Mesodermal cell (in vitro differentiated cells): ENCODE measurements at regions not wholly inside any gene's neighbourhood (a gene's known extent, or its start where the extent isn't known, plus 50 kb on each side); places are given as distances from the start of the nearest gene placed in this dataset.

Experiments used
- H3K27ac ChIP-seq: 2 replicates; pipeline ENCODE4 v1.7.0; 2013; ENCODE audit warnings: mild to moderate bottlenecking, low read depth, low read length, moderate library complexity; ENCODE audit not compliant: severe bottlenecking
- H3K36me3 ChIP-seq: 2 replicates; pipeline ENCODE4 v1.7.1; 2013; ENCODE audit warnings: mild to moderate bottlenecking, low read length, moderate library complexity; ENCODE audit not compliant: control insufficient read depth, insufficient read depth
- H3K4me1 ChIP-seq: one replicate; pipeline ENCODE4 v1.7.1; 2013; ENCODE audit warnings: mild to moderate bottlenecking, low read length; ENCODE audit not compliant: insufficient read depth, control insufficient read depth, poor library complexity, severe bottlenecking
- H3K4me3 ChIP-seq: 2 replicates; pipeline ENCODE4 v1.7.0; 2013; ENCODE audit warnings: low read length, control low read depth, mild to moderate bottlenecking; ENCODE audit not compliant: insufficient read depth, poor library complexity, severe bottlenecking; ENCODE audit errors: extremely low read depth
- H3K9me3 ChIP-seq: 2 replicates; pipeline ENCODE4 v1.7.1; 2013; ENCODE audit warnings: mild to moderate bottlenecking, low read length, moderate library complexity; ENCODE audit not compliant: control insufficient read depth
- WGBS, 2 experiments: methylation state at CpG; one replicate each; pipeline ENCODE4 v1.1.5; 2013; ENCODE audit warnings: missing lambda C conversion rate in 2 of 2; ENCODE audit not compliant: insufficient coverage in 2 of 2; 5-methylcytosine and 5-hydroxymethylcytosine counted together

DNA sequence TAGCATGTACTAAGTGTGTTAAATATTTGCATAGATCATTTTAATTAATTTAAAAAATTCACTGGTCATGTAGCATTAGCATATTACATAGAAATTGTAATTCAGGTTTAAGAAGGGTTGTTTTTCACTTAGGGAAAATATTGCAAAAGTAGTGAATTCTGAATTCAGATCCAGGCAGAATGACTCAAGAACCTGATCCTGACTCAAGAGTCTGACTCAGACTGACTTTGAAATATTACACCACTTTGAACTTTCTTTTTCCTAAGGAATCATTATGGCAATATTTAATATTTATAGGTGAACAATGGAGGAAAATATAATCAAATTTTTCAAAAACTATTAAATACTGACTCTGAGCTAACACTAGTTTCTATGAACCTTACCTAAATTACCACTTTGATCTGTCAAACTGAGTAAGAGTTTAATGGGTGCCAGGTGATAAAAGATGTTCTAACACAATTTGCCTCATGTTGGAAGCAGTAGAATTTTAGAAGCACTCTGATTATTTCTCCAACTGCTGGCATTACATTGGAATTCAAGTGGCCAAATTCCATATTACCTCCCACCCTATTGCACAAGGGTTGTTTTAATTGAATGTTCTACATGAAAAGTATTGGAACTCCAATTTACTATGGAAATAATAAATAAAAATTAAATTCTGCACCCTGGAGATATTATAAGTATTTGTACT is 261.6 kb downstream of the SLITRK1 start:
- H3K9me3 ChIP-seq = no peaks in the 10 kb centered on the region
- no peaks in the 10 kb centered on the region for H3K36me3 ChIP-seq
- H3K4me3 ChIP-seq = no peak overlapping the region
- no peaks in the 10 kb centered on the region for H3K4me1 ChIP-seq
- no peak overlapping the region for H3K27ac ChIP-seq

DNA sequence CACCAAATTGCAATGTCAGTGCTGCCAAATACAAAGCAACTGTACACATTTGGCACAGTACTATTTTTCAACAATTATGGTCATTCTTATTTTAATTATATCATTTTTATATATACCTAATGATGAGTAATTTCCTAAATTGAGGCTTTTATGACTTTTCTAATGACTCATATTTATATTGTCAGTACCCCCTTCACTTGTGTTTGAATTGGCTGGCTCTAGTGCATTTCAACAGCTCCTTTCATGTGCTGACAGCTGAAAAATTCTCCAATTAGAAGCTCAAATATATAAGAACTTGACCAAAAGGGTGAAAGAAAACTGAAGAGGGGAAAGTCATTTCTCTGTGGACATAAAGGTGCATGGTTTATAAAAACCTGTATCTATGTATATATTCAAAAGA is 263.3 kb downstream of the SLITRK1 start:
- H3K4me1 ChIP-seq = no peaks in the 10 kb centered on the region
- H3K4me3 ChIP-seq = no peak overlapping the region
- H3K36me3 ChIP-seq = no peaks in the 10 kb centered on the region
- no peak overlapping the region for H3K27ac ChIP-seq
- no peaks in the 10 kb centered on the region for H3K9me3 ChIP-seq

DNA sequence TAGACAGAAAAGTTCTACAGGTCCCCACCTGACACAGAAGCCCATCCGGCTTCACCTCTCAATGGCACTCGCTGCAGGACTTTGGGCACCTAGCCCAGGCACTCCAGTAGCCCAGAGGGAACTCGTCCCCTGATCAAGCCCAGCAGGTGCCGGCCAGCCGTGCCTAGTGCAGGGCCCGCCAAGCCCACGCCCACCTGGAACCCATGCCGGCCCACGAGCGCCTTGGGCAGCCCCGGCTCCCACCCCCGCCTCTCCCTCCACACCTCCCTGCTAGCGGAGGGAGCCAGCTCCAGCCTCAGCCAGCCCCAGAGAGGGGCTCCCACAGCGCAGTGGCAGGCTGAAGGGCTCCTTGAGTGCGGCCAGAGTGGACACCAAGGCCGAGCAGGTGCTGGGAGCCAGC is 268.8 kb downstream of the SLITRK1 start:
- H3K4me1 ChIP-seq = no peaks in the 10 kb centered on the region
- no peaks in the 10 kb centered on the region for H3K36me3 ChIP-seq
- 72 to 89% methylated on average over 5 to 13 of the region's 16 CpGs for WGBS, 2 experiments
- no peak overlapping the region for H3K27ac ChIP-seq
- H3K4me3 ChIP-seq = no peak overlapping the region
- H3K9me3 ChIP-seq = no peaks in the 10 kb centered on the region

DNA sequence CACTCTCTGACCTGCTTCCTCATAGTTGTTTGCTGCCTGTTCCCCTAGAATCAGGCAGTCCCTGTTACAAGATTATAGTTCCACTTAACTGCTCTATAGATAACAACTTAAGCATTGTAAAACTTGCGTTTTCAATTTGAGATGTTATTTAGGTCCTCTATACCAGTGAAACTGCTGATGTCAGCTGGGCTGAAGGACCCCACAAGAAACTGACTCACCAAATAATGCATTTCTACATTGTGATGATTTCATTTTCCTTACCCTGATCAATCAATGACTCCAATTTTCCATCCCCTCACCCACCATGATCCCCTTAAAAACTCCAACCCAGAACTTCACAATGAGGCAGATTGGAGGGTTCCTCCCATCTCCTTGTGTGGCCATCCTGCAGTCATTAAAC is 280.7 kb downstream of the SLITRK1 start:
- Histone ChIP-seq H3K4me3 (no peak overlapping the region), H3K36me3 (no peaks in the 10 kb centered on the region), H3K27ac (no peak overlapping the region), H3K9me3 (no peaks in the 10 kb centered on the region), H3K4me1 (no peaks in the 10 kb centered on the region)
- WGBS, 2 experiments = 80 to 100% methylated on average over 1 of the region's 1 CpG

GRCh38 chr13:83592095-83592494 is 290.2 kb downstream of the SLITRK1 start:
- no peaks in the 10 kb centered on the region for H3K36me3 ChIP-seq
- no peaks in the 10 kb centered on the region for H3K9me3 ChIP-seq
- H3K27ac ChIP-seq = no peak overlapping the region
- H3K4me3 ChIP-seq = no peak overlapping the region
- no peaks in the 10 kb centered on the region for H3K4me1 ChIP-seq

DNA sequence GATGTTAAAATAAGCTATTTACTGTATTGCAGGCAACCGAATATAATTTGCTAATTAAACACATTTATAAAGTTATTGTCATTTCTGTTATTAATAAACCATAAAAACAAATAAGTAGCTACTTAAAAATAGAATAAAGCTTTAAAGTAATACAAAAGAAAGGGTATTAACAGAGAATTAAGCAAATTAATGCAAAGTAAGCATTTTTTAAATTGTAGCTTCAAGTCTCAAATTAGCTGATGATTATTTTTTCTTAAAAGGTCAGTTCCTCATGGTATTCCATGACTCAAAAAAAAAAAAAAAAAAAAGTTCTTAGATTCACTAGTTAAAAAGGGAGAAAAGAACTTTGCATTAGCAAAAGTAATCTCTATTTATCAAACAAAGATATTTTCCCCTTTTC is 292.5 kb downstream of the SLITRK1 start:
- no peak overlapping the region for H3K4me3 ChIP-seq
- H3K36me3 ChIP-seq = no peaks in the 10 kb centered on the region
- no peaks in the 10 kb centered on the region for H3K9me3 ChIP-seq
- H3K4me1 ChIP-seq = no peaks in the 10 kb centered on the region
- no peak overlapping the region for H3K27ac ChIP-seq
- whole genome bisulfite sequencing, 2 experiments = no CpG with 5 or more reads among the region's 1 CpG

DNA sequence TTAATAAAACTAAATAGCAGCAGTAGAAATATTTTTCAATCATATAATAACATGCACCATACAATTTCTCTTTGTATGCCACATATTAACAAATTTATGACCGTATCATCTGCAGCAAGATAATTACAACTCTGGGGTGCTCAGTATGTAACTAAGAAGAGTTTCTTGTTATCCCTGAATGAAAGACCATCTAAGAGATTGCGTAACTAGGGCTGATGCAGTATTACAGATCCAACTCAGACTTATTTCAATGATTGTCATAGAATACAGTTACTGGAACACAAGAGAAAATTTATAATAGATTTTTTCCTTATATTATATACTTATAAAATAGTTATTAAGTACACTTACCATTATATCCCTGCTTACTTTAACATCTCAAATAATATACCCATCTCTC is 305.1 kb downstream of the SLITRK1 start:
- H3K9me3 ChIP-seq = no peaks in the 10 kb centered on the region
- no peak overlapping the region for H3K27ac ChIP-seq
- H3K36me3 ChIP-seq = no peaks in the 10 kb centered on the region
- no peak overlapping the region for H3K4me3 ChIP-seq
- WGBS, 2 experiments = no CpG with 5 or more reads among the region's 2 CpGs
- H3K4me1 ChIP-seq = no peaks in the 10 kb centered on the region

GRCh38 chr13:83568019-83568418 is 314.3 kb downstream of the SLITRK1 start:
- H3K27ac ChIP-seq = no peak overlapping the region
- no peaks in the 10 kb centered on the region for H3K4me1 ChIP-seq
- H3K4me3 ChIP-seq = no peak overlapping the region
- H3K9me3 ChIP-seq = no peaks in the 10 kb centered on the region
- no peaks in the 10 kb centered on the region for H3K36me3 ChIP-seq
- WGBS, 2 experiments = 80 to 92% methylated on average over 1 to 2 of the region's 3 CpGs

DNA sequence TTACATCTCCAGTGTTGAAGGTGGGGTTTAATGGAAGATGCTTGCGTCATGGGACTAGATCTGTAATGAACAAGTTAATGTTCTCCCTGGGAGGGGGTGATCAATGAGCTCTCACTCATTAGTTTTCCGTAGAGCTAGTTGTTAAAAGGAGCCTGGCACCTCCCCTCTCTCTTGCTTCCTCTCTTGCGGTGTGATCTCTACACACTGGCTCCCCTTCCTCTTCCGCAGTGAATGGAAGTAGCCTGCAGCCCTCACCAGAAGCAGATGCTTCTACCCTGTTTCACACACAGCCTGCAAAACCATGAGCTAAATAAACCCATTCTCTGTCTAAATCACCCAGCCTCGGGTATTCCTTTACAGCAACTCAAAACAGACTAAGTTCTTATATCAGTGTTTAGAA is 318.8 kb downstream of the SLITRK1 start:
- Histone ChIP-seq H3K36me3 (no peaks in the 10 kb centered on the region), H3K4me1 (no peaks in the 10 kb centered on the region), H3K9me3 (no peaks in the 10 kb centered on the region), H3K4me3 (no peak overlapping the region), H3K27ac (no peak overlapping the region)
- WGBS, 2 experiments = 48 to 81% methylated on average over 3 of the region's 5 CpGs

GRCh38 chr13:83557845-83558244 is 324.4 kb downstream of the SLITRK1 start:
- Histone ChIP-seq H3K36me3 (no peaks in the 10 kb centered on the region), H3K4me3 (no peak overlapping the region), H3K27ac (no peak overlapping the region), H3K4me1 (no peaks in the 10 kb centered on the region), H3K9me3 (no peaks in the 10 kb centered on the region)
- WGBS, 2 experiments = no CpG with 5 or more reads among the region's 2 CpGs

- H3K27ac ChIP-seq = no peak overlapping the region
- no CpG with 5 or more reads among the region's 1 CpG for WGBS, 2 experiments
Observed at GRCh38 chr13:83549671-83550070, 332.6 kb downstream of the SLITRK1 start.

More at GRCh38 chr13:83549671-83550070, 332.6 kb downstream of the SLITRK1 start:
- Histone ChIP-seq H3K36me3 (no peaks in the 10 kb centered on the region), H3K9me3 (no peaks in the 10 kb centered on the region), H3K4me1 (no peaks in the 10 kb centered on the region), H3K4me3 (no peak overlapping the region)
